HPDE6-E6E7 (cell line): ENCODE measurements at regions not wholly inside any gene's neighbourhood (a gene's known extent, or its start where the extent isn't known, plus 50 kb on each side); places are given as distances from the start of the nearest gene placed in this dataset.

ENCODE experiments used
- DNase-seq: peaks from one replicate; pipeline ENCODE4 v3.0.0; 2011; ENCODE audit warnings: missing footprints; ENCODE audit errors: extremely low spot score

- DNase-seq = no peak
Measured at GRCh38 chr22:44368611-44369292, 56.0 kb upstream of the SHISAL1 start.

- DNase-seq = no peak
Measured at GRCh38 chr22:44366372-44367300, 53.9 kb upstream of the SHISAL1 start.

DNA sequence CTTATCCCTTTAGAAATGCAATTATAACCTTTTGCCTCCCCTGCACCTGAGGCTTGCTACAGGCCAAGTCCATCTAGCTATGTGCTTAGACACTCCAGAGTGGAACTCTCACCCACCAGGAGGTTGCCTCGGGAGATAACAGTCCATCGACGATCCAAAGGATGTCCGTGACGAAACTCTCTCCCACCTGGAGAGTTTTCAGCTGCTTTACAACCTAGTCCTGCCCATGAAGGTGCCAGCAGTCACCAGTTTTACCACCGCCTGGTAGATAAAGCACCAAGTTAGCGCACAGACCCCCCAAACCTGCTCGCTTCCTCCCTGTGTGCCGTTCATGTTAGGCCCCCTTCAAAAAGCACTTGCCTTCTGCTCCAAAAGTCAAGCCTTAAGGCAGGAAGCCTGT is 53.1 kb upstream of the SHISAL1 start:
- DNase-seq = no peak

DNA sequence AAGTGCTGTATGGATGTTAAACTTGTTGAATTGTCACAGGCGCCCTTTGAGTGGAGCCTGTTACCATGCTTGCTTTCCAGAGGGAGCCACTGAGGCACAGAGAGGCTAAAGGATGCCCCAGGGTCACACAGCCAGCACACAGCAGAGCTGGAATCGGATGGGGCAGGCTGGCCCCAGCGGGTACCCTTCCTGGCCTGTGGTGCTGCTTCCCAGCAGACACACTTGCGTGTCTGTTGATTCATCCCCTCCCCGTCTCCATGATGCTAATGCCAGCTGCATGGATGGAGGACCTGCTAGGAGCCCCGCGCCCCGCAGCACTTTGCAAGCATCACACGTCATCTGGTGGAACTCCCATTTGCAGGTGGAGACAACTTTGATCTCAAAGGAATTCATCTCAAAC is 52.4 kb upstream of the SHISAL1 start:
- DNase-seq = no peak

GRCh38 chr22:44364751-44365130 is 52.0 kb upstream of the SHISAL1 start:
- DNase-seq = no peak

- DNase-seq = no peak
Measured at GRCh38 chr22:44363980-44364750, 51.4 kb upstream of the SHISAL1 start.

DNA sequence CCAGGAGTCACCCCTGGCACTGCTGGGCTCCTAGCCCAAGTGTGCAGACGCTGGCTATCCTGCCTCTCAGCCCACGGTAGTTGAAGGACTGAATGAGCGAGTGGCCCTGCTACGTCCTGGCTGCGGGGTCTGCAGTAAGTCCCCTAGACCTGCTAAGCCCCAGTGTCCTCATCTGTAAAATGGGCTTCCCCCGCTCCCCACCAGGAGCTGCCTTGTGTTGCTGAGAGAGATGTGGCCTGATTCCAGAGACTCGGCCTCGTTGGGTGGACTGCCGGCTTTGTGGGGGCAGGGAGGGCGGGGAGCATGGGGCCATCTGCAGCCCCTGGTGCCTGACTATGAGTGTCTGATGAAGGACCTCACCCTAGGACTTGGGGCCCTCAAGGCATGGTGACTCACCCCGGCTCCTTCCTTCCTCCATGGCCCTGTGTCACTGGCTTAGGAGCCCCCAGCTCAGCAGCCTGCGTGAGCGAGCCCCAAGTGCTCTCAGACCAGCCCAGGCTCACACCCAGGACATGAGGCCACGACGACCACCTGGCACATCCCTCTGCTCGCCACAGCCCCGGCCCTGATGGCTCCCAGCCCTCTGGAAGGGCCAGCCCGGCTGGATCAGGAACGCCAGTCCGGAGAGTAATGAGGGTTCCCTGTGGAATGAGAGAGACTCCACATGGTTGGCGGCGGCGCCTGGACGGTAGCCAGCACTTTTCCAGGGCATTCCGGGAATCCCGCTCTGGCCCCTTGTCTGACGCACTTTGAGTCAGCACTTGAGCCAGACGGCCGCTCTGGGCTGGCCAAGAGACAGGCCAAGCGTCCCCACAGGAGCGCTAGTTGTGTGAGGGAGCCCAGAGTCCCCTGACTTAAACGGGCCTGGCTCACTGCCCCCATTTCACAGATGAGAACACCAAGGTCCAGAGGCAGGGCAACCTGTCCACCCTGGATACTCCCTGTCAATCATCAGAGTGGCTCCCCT is 50.5 kb upstream of the SHISAL1 start:
- peak; percentile 39 for DNase-seq

GRCh38 chr22:44362249-44363012 is 49.7 kb upstream of the SHISAL1 start:
- DNase-seq = no peak
